GM18861 (cell line): ENCODE measurements at regions not wholly inside any gene's neighbourhood (a gene's known extent, or its start where the extent isn't known, plus 50 kb on each side); places are given as distances from the start of the nearest gene placed in this dataset.

Experiments used
- ATAC-seq: cut with Tn5 transposase; IDR thresholded peaks from one replicate; pipeline ENCODE4 v1.9.1; 2021; ENCODE audit not compliant: unreplicated experiment

GRCh38 chr9:16304301-16304700, 566.2 kb downstream of the BNC2 start:
- no peak for ATAC-seq

DNA sequence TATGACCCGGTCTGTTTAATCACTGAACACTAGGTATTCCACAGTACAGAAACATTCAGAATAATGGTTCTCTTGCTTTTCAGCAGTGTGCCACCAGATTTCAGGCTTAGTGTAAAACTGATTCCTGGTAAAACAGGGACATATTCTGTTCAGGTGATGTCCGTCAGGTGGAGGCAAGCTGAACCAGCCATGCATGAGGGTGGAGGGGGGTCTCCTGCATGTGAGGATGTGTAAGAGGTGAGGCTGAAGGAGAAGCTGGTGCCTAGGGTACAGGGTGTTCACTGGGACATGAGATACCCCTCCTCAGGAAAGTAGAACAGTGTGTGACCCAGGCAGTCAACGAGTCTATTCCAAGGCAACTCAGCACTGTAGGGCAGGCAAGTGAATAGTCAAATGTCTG, 563.9 kb downstream of the BNC2 start:
- ATAC-seq: no peak

DNA sequence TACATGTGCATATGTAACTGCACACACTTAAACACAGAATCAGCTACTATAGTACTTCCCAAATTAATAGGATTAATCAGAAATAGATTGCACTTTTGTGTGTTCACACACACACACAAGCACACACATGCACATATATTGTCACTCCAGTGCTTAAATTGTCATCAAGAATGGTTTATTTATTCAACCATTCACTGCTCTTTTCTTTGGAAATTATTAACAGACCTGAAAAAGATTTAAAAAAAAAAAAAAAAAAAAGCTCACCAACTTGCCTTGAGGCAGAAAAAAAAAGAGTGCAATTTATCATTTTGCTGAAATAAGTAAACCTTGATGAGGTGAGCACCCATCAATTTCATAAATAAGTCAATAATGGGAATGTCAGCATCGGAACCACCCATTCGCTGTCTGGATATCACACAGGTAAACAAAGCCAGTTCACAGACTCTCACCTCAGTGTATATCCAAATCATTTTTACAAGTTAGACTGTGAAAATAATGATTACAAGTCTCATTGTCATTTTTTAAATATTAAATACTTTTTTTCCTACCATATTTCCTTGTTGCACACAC, 562.8 kb downstream of the BNC2 start:
- ATAC-seq: no peak

DNA sequence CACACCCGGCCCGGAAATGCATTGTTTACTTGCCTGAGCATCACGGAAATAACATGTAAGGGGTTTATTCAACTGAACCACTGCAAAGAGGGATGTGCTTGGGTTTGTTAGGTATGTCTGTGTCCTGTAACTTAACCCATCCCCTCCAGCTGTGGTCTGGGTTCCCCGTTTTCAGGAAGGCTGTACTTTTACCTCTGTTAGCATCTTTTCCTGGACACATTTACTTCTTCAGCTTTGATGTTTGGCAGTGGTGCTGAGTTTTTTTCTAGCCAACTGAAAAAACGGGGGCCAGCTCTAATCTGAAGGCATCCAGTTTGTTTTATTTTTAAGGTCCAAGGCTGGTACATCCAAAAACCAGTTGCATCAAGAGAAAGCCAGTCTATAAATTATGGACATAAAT, 561.8 kb downstream of the BNC2 start:
- ATAC-seq: no peak

DNA sequence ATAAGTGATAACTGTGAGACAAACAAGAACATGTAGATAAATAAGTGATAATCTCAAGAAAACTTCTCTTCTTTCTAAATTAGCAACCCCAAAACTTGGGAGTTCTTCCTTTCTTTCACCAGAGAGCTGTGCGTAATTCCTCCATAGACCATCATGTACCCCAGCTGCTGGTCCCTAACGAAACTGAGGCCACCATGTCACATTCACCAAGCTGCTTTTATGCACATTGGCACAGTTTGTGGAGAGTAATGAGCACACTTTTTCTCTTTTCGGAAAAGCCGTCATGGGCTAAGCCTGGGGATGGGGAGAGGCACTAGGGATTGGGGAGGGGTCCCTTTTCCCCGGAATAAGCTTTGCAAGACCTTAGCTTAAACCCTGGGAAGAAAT, 561.4 kb downstream of the BNC2 start:
- ATAC-seq: no peak

GRCh38 chr9:16309469-16310271, 560.8 kb downstream of the BNC2 start:
- no peak for ATAC-seq

GRCh38 chr9:16310278-16311110, 560.0 kb downstream of the BNC2 start:
- ATAC-seq: no peak

DNA sequence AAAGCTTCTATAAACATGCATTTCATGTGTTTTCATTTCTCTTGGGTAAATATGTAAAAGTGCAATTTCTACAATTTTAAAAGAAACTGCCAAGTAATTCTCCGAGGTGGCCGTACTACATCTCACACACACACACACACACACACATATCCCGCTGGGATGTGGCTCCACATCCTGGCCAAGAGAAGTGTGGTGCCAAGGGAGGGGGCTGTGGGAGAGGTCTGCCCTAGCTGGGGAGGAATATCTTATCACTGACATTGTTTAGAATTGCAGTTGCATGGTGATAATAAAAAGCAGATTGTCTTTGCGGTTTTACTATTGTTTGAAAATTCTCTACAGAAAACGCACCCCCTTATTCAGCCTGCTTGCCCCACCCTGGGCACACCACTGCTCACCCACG, 558.4 kb downstream of the BNC2 start:
- no peak for ATAC-seq

- no peak for ATAC-seq
Measured at GRCh38 chr9:16312962-16313546, 557.4 kb downstream of the BNC2 start.

- no peak for ATAC-seq
Measured at GRCh38 chr9:16314476-16314875, 556.0 kb downstream of the BNC2 start.

DNA sequence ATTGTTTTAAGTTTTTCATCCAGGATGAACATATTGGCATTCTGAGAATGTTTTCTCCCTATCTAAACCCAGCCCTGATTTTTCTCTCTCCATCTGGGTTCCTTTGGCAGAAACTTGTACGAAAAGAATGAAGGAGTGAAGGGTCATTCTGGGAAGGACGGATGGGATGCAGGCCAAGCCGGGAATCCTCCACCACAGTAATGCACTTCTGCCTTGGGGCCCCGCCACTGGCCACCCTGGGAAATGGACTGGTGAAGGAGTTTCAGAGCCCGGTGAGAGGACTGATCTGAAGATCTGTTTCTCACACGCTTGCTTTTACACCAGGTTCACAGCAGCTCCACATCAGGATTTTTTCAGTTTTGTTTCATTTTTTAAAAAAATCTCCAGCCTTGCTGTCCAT, 554.8 kb downstream of the BNC2 start:
- ATAC-seq: no peak

DNA sequence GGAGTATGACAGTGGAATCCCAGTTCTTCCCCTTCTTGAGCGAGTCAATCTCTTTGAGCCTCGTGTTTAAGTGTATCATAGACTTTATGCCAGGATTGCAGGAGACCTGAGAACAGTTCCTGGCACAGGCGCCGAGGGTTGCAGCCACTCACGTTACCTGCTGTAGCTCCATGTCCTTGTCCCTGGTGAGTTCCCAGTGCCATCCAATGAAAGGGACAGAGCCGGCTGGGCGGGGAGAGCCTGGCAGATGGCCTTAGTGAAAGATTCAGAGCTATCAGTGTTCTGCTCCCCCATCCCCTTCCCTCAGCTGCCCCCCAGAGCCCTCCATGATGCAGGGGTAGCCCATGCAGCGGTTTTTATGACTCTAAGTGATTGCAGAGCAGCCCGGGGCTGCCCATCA, 554.0 kb downstream of the BNC2 start:
- no peak for ATAC-seq

GRCh38 chr9:16316911-16317817, 553.3 kb downstream of the BNC2 start:
- no peak for ATAC-seq

DNA sequence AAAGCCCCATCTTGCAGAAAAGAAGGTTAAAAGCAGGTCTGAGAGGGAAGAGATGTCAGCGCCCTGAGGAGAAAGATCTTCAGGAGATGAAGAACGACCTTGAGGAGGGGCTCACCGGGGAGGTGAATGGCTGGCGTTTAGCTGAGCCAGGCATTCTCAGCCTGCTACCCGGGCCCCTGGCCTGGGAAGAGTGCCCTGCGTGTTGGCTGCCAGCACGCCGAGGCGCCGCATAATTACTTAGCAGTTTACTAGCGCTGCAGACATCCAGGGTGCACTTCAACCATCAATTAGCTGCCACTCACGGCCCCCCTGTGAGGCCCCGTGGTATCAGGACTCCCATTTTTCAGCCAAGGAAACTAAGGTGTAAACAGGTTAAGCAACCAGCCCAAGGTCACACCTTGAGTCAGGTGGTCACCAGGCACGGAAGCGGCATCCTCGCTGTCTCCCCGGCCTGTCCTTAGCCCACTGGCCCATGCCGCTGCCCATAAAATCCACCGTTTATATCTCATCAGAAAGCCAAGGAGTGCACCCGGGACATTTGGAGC, 551.9 kb downstream of the BNC2 start:
- no peak for ATAC-seq

DNA sequence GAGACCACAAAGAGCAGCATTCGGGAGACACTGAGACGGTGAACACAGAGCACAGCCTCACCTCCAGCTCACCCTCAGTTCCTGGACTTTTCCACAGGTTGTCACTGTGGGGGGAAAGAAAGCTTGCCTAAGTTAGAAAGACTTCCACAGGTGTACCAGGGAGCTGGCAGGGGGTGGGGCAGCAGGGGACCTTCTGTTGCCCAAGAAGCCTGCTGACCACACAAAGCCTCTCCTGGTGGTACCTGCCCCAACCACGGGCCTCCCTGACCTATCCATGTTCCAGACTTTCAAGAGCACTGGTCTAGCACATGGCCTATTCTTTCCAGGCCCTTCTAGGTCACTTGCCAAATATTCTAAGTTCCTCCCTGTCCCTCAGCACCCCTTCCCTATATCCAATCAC, 550.8 kb downstream of the BNC2 start:
- no peak for ATAC-seq

GRCh38 chr9:16320338-16320902, 550.0 kb downstream of the BNC2 start:
- ATAC-seq: no peak

GRCh38 chr9:16321461-16322119, 548.9 kb downstream of the BNC2 start:
- no peak for ATAC-seq

DNA sequence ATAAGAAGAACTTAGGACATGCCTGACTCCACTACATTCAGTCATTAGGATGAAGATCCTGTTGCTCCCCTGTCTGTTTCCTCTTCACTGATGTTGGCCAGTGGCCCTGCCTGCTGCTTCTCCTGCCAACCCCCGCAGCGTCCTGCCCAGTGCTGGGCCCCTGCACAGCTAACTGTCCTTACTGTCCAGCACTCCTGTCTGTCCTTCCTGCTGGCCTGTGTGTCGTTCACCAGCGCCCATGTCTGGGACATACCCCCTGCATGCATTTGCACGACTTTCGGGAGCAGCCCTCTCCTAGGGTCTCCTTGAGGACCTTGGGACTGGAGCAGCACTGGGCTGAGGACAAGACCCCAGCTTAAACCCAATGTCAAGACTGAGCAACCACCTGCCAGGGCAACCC, 547.6 kb downstream of the BNC2 start:
- ATAC-seq: no peak

GRCh38 chr9:16325966-16326365, 544.5 kb downstream of the BNC2 start:
- no peak for ATAC-seq
